K562 (cell line): ENCODE measurements at regions not wholly inside any gene's neighbourhood (a gene's known extent, or its start where the extent isn't known, plus 50 kb on each side); places are given as distances from the start of the nearest gene placed in this dataset.

Experiments
- ATAC-seq: fragments of 200-7000 bp; cut with Tn5 transposase; 3 replicates; pipeline ENCODE4 v1.9.1; 2020; ENCODE audit warnings: moderate library complexity
- BruUV-seq: library from RNA; stranded (reverse); fragments of 400-500 nt; replicated peaks from 2 replicates; lab custom pipeline; 2021; lab: Mats Ljungman, UMichigan
- CTCF ChIA-PET: fragments of 300-600 bp; formaldehyde crosslinking; extraction: SDS; loops from one replicate; lab custom pipeline; 2021; ENCODE audit warnings: low intra/inter-chr PET ratio; lab: Yijun Ruan, JAX
- POLR2A ChIA-PET: fragments of 300-600, 350-650 bp; sonication (Branson Sonifier 250); formaldehyde crosslinking; extraction: SDS; loops from one replicate; lab custom pipeline; 2021; ENCODE audit warnings: antibody characterized with exemption, inconsistent platforms; lab: Yijun Ruan, JAX
- DNase-seq, 4 experiments: peaks; one replicate each; pipeline versions ENCODE4 v3.0.0 to v3.0.0-alpha.2; 2011 to 2018; ENCODE audit warnings: low spot score in 3 of 4, mixed read lengths in 3 of 4; ENCODE audit errors: extremely low read depth in 1 of 4
- FAIRE-seq: peaks from 2 replicates; lab custom pipeline; 2011; peaks lifted over from hg19 to GRCh38; lab: Jason Lieb, UNC
- H2AFZ ChIP-seq: 2 replicates; pipeline ENCODE4 v1.6.0; 2011; ENCODE audit warnings: low read depth, low read length, control low read depth, inconsistent platforms
- H3K27ac ChIP-seq: fragments of 200-600 bp; 3 replicates; pipeline ENCODE4 v1.8.0; 2011; ENCODE audit warnings: low read depth, mild to moderate bottlenecking, control low read depth, inconsistent platforms, low read length, moderate library complexity, mixed read lengths; ENCODE audit errors: extremely low read depth
- H3K27me3 ChIP-seq, 2 experiments: fragments of 300-600 bp in 1 of 2; 2 replicates in 1 of 2; 3 replicates in 1 of 2; pipeline versions ENCODE4 v1.6.0 to v1.8.0; 2011; ENCODE audit warnings: inconsistent platforms in 2 of 2, low read length in 2 of 2, mild to moderate bottlenecking in 1 of 2, mixed read lengths in 1 of 2, moderate library complexity in 1 of 2; ENCODE audit not compliant: control insufficient read depth in 2 of 2, insufficient read depth in 2 of 2
- H3K36me3 ChIP-seq: fragments of 300-600 bp; 3 replicates; pipeline ENCODE4 v1.8.0; 2011; ENCODE audit warnings: mild to moderate bottlenecking, low read length, inconsistent platforms; ENCODE audit not compliant: control insufficient read depth, insufficient read depth
- H3K4me1 ChIP-seq, 2 experiments: fragments of 200-600 bp in 1 of 2; replicated peaks in 1 of 2; 2 replicates in 1 of 2; 3 replicates in 1 of 2; pipeline versions ENCODE4 v1.5.1 to v1.8.0; 2011; ENCODE audit warnings: inconsistent platforms in 2 of 2, low read length in 2 of 2, mild to moderate bottlenecking in 1 of 2, mixed read lengths in 1 of 2, moderate library complexity in 1 of 2; ENCODE audit not compliant: control insufficient read depth in 2 of 2, insufficient read depth in 2 of 2
- H3K4me2 ChIP-seq: 2 replicates; pipeline ENCODE4 v1.6.1; 2011; ENCODE audit warnings: low read length, control low read depth, inconsistent platforms, mixed read lengths; ENCODE audit not compliant: insufficient read depth
- H3K4me3 ChIP-seq: fragments of 200-600 bp; sonication (generic), shearing (Covaris generic); 2 replicates; pipeline ENCODE4 v1.5.1; 2016; ENCODE audit warnings: control low read depth, inconsistent platforms
- H3K79me2 ChIP-seq: fragments of 200-600 bp; 3 replicates; pipeline ENCODE4 v1.8.0; 2011; ENCODE audit warnings: low read length, inconsistent platforms; ENCODE audit not compliant: control insufficient read depth, insufficient read depth
- H3K9ac ChIP-seq, 2 experiments: 2 replicates each; pipeline versions ENCODE4 v1.6.0 to v1.6.1; 2011; ENCODE audit warnings: low read depth in 2 of 2, low read length in 2 of 2, control low read depth in 1 of 2, inconsistent platforms in 1 of 2, mild to moderate bottlenecking in 1 of 2, mixed read lengths in 1 of 2; ENCODE audit not compliant: insufficient read depth in 1 of 2
- H3K9me1 ChIP-seq: one replicate; pipeline ENCODE4 v1.6.0; 2011; ENCODE audit warnings: inconsistent platforms, mild to moderate bottlenecking, low read length, moderate library complexity; ENCODE audit not compliant: control insufficient read depth, insufficient read depth
- H3K9me3 ChIP-seq: replicated peaks from 2 replicates; pipeline ENCODE4 v1.5.1; 2011; ENCODE audit warnings: low read depth, low read length, inconsistent platforms; ENCODE audit not compliant: control insufficient read depth, insufficient read depth
- H4K20me1 ChIP-seq: replicated peaks from 2 replicates; pipeline ENCODE4 v1.6.1; 2011; ENCODE audit warnings: low read length, inconsistent platforms, mixed read lengths; ENCODE audit not compliant: control insufficient read depth, insufficient read depth
- ESRRA ChIP-seq: fragments of 450-650 bp; IDR thresholded peaks from 2 replicates; pipeline ENCODE4 v1.6.1; 2014; ENCODE audit warnings: low read depth, mild to moderate bottlenecking, moderate library complexity, borderline replicate concordance
- IRF9 ChIP-seq: fragments of 450-650 bp; IDR thresholded peaks from 2 replicates; pipeline ENCODE4 v1.6.1; 2016; ENCODE audit warnings: missing biosample characterization, missing genetic modification characterization
- MLLT1 ChIP-seq, 2 experiments: fragments of 450-650 bp; IDR thresholded peaks; 2 replicates each; pipeline ENCODE4 v1.6.1; 2016
- SP1 ChIP-seq: sonication (generic); formaldehyde crosslinking; IDR thresholded peaks from 2 replicates; pipeline ENCODE4 v1.8.1; 2022; ENCODE audit warnings: mild to moderate bottlenecking, missing genetic modification reagents
- TBP ChIP-seq: optimal IDR thresholded peaks from 2 replicates; pipeline ENCODE3; 2011; ENCODE audit warnings: low read depth, low read length, improper control_type of control experiment
- THRB ChIP-seq: fragments of 450-650 bp; formaldehyde crosslinking; conservative IDR thresholded peaks from 2 replicates; pipeline ENCODE4 v1.4.0; 2022; ENCODE audit warnings: mild to moderate bottlenecking, missing genetic modification characterization
- ZNF121 ChIP-seq: sonication (generic); formaldehyde crosslinking; conservative IDR thresholded peaks from 2 replicates; pipeline ENCODE4 v1.8.0; 2022; ENCODE audit warnings: missing genetic modification reagents
- WGBS: fragments of 100-300 bp; shearing (Covaris generic); methylation state at CpG from one replicate; pipeline ENCODE4 v1.1.6; 2016; ENCODE audit warnings: low coverage, mixed read lengths; ENCODE audit not compliant: insufficient coverage; ENCODE audit errors: missing lambda C conversion rate; 5-methylcytosine and 5-hydroxymethylcytosine counted together
- in situ Hi-C: fragments of 300-500 bp; cut with MboI; formaldehyde crosslinking; loops from 4 replicates; pipeline ENCODE4 v1.15.0; 2018; ENCODE audit warnings: inconsistent platforms, mixed read lengths
- intact Hi-C: fragments of 100-400 bp; cut with micrococcal nuclease; formaldehyde crosslinking; loops from 2 replicates; pipeline ENCODE4 v1.14.2; 2022

- Histone ChIP-seq H3K79me2 (no peaks in the 10 kb centered on the region), H3K36me3 (no peaks in the 10 kb centered on the region), H4K20me1 (peaks cover 3% of the 10 kb centered on the region; the same call in 1 of the 2 replicates), H3K9me3 (no peaks in the 10 kb centered on the region), H3K27ac (no peak overlapping the region), H3K9ac (peak overlapping the region in 1 of 2 experiments; percentile 67; a peak in 1 of 4 replicates), H3K27me3 (peaks cover 3 to 45% of the 10 kb centered on the region in 2 experiments; a peak in 3 of 5 replicates), H3K9me1 (no peaks in the 10 kb centered on the region), H3K4me3 (no peak overlapping the region), H3K4me1 (peaks cover 5 to 12% of the 10 kb centered on the region in 2 experiments; a peak in 4 of 5 replicates), H3K4me2 (no peak overlapping the region), H2AFZ (no peak overlapping the region)
- DNase-seq (no peak), ATAC-seq (no peak), FAIRE-seq (no peak)
- WGBS = 39% methylated on average over 14 of the region's 17 CpGs
- TF ChIP-seq SP1 (CRISPR knock-in tag) (no peak), ESRRA (peak; percentile 38; the same call in 1 of the 2 replicates)
- in situ Hi-C loops (no loop called here), intact Hi-C loops (loop anchor here (10.0 kb wide), 1 partner anchor 162 kb away; no protein-coding TSS in a partner anchor)
- BruUV-seq = no TSS peak
- ChIA-PET CTCF (no interaction called here), POLR2A (interaction anchor here (0.6 kb wide), 2 partner anchors 212 to 265 kb away, joined by 3 read pairs; no protein-coding TSS in a partner anchor)
These were observed 182.5 kb downstream of the PHETA1 start for GRCh38 chr12:111186347-111186746.

GRCh38 chr12:111185889-111186227 is 183.0 kb downstream of the PHETA1 start:
- ChIA-PET CTCF (no interaction called here), POLR2A (interaction anchor here (0.6 to 0.9 kb wide), 2 partner anchors 212 to 227 kb away, joined by 3 read pairs; no protein-coding TSS in a partner anchor)
- no TSS peak for BruUV-seq
- H3K27ac ChIP-seq = no peak overlapping the region
- H3K9me1 ChIP-seq = no peaks in the 10 kb centered on the region
- in situ Hi-C loops = no loop called here
- peak overlapping the region; percentile 35 for H3K4me2 ChIP-seq
- intact Hi-C loops = loop anchor here (10.0 kb wide), 1 partner anchor 161 kb away; no protein-coding TSS in a partner anchor
- DNase-seq = no peak
- H3K9me3 ChIP-seq = no peaks in the 10 kb centered on the region
- peak overlapping the region in 1 of 2 experiments; percentile 80; a peak in 3 of 4 replicates for H3K9ac ChIP-seq
- no peak; the same call in 2 of the 3 replicates for ATAC-seq
- no peak for TF ChIP-seq TBP
- TF ChIP-seq ZNF121 (CRISPR knock-in tag) = no peak
- TF ChIP-seq IRF9 (tag) = no peak
- peak in 1 of 2 experiments; percentile 24; a peak in 1 of 4 replicates for TF ChIP-seq MLLT1 (IDR thresholded peaks at IDR 0.05)
- TF ChIP-seq THRB (CRISPR knock-in tag) = 0 out of 2 replicates have a peak, but pooled peaks have one; percentile 69
- H3K4me3 ChIP-seq = no peak overlapping the region
- H3K4me1 ChIP-seq = peaks cover 5 to 12% of the 10 kb centered on the region in 2 experiments; a peak in 4 of 5 replicates
- peaks cover 3% of the 10 kb centered on the region; the same call in 1 of the 2 replicates for H4K20me1 ChIP-seq
- H2AFZ ChIP-seq = peak overlapping the region; percentile 26
- no peak for FAIRE-seq
- peaks cover 5 to 48% of the 10 kb centered on the region in 2 experiments; a peak in 3 of 5 replicates for H3K27me3 ChIP-seq
- no peaks in the 10 kb centered on the region for H3K36me3 ChIP-seq
- no peaks in the 10 kb centered on the region for H3K79me2 ChIP-seq
- WGBS = 96% methylated on average over 5 of the region's 6 CpGs
